SK-MEL-5 (cell line): ENCODE measurements at regions not wholly inside any gene's neighbourhood (a gene's known extent, or its start where the extent isn't known, plus 50 kb on each side); places are given as distances from the start of the nearest gene placed in this dataset.
"Not testable (repeated sequence)": the region's sequence is repeated elsewhere in the genome, so short reads cannot be mapped to it uniquely, and the experiment has no call there.

Experiments
- DNase-seq: peaks from one replicate; pipeline ENCODE4 v3.0.0-alpha.2; 2016; ENCODE audit warnings: low read depth, low spot score
- in situ Hi-C: cut with HindIII; loops from 2 replicates; pipeline ENCODE4 v1.10.0; 2016; ENCODE audit warnings: low sequenced_read_pairs, high pct_unique_total_duplicates, low pct_unique_long_range_greater_than_20kb

DNA sequence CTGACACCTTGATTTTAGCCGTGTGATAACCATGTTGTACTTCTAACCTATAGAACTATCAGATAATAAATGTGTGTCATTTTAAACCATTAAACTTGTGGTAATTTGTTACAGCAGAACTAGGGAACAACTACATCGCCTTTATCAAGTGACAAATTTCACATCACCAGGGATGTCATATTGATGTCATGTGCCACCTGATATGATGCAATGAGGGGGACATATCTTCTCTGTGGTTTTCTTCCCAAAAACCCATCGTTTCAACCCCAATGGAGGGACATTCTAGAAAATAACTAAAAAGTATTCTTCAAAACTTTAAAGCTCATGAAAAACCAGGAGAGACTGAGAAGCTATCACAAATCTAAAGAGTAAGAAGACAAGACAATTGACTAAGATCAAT is 212.2 kb downstream of the ETV1 start:
- in situ Hi-C loops, result no loop called here

DNA sequence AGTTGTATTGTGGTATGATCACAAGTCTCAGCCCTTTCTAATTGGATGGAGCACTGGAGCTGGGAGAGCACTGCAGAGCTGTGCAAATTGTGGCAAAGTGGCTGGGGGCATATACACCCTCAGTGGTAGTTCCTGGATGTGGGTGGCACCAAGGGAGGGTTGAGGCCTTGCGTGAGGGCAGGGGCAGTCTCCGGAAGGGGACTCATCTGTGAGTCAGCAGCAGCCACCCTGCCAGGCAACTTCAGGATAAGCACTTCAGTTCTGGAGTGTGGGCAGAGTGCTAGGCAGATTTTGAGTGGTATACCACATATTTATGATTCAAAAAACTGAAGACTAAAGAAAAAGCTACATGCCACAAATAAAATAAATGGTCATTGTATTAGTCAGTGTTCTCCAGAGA is 210.5 kb downstream of the ETV1 start:
- DNase-seq, result no peak
- in situ Hi-C loops, result no loop called here

More for the DNA sequence above, 212.2 kb downstream of the ETV1 start:
- DNase-seq, result no peak

DNA sequence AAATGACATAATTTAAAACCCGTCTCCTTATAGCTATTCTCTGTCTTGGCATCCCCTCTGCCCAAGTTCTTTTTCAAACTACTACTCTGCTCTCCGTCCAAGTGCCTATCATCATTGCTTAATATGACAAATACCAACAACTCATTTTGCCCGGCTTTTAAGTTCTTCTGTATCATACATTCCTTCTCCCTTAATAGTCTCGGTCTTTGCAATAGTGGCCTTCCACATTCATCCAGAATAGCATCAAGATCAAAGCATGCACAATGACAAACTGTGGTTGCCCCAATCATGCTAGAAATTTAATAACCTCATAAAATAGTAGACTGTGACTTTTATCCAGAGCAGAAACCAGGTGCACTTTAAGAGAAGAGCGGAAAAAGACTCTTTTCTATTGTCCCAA is 198.9 kb downstream of the ETV1 start:
- in situ Hi-C loops, result no loop called here
- no peak for DNase-seq

DNA sequence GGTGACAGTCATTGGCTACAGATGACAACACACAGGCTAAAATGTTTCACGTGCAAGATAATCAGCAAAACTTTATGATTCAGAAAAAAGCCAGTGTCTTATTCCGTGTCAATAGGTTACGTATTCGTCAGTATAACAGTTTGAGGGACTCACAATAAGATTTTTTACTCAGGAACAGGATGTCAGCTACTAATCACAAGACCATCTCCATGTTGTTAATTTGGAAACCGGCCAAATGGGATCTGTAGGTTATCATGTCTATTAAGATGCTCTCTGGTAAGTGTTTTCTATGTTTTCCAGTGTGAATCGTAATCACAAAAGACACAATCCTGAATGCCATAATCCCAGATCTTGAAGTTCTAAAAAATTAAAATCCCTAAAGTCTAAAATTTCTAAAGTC is 197.3 kb downstream of the ETV1 start:
- in situ Hi-C loops, result no loop called here

DNA sequence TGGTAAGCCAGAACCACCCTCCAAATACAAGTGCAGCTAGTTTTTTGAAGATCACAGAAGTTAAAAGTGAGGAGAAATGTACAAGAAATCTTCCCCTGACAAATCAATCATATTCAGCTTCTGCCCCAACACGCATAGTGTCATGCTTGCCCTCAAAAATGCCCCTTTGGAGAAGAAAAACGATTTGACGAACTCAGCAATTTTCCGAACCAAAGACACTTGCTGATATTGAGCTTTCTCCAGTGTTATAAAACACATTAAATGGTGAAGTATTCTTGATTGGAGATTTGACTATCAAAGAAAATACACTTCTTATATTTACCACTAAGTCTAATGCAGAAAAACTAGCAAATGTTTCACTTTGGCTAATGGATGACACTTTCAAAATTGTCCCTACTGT is 195.5 kb downstream of the ETV1 start:
- no peak for DNase-seq
- in situ Hi-C loops, result no loop called here

More for the DNA sequence above, 197.3 kb downstream of the ETV1 start:
- DNase-seq, result no peak

DNA sequence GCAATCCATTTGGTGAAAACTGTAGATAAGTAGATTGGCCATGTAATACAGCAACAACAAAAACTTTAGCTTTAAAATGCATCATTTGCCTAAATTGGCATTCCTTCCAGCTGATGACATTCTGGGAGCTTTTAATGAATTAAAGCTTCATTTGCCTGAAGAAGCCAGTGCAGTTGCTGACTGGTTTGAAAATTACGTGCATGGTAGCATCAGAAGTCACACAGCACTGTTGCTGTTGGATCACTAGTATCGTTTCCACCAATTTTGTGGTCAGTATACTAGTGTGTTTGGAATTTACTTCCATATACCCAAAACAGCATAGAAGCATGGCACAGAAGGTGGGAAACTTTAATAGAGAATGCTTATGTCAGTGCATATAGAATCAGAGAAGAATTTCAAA is 194.9 kb downstream of the ETV1 start:
- no peak for DNase-seq
- in situ Hi-C loops, result no loop called here

DNA sequence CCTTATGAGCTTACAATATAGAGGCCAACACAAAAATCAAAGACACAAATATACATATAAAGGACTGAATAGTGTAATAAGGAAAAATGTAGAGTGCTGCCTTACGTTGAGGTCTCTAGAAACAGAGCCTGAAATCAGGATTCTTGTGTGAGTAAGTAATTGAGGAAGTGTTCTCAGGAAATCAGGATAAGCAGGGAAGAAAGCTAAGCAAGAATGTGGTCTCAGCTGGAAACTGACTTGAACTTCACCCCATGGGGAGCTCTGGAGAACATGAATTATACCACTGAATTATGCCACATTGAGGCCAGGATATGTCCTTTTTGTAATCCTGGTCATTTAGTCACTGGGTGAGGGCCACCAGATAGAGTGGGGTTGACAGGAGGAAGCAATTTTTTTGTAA is 191.9 kb downstream of the ETV1 start:
- in situ Hi-C loops, result no loop called here
- DNase-seq, result no peak

DNA sequence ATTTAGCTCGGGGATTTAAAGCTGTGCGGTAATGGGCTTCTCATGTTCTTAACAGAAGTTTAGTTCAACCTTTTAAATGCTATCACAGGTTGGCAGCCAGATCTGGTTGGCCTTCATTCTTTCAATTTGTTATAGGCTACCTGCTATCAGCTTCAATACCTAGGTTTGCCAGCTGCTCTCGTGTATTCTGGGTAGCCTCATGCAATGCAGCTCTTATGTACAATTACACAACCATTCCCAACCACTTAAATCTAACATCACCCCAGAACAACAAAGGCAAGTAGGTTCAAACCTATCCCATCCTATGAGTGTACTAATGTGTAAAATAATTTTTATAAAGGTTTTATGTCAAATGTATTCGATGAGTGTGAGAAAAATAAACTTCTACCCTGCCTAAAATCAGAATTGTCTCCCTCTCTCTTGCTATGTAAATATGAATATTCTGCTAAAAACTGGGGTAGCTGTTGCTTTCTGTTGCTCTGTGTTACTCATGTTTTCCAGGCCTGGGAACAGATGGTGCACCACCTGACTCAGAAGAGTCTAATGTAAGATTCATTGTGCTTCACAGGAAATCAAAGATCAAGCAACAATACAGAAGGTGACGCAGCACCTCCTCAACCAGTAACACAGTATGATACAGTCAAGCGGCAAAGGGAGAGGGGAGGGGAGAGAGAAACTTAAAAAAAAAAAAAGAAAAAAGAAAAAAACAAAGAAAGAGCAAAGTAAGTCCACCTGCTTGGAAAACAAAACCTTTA is 188.6 kb downstream of the ETV1 start:
- DNase-seq, result peak; percentile 22
- in situ Hi-C loops, result no loop called here

DNA sequence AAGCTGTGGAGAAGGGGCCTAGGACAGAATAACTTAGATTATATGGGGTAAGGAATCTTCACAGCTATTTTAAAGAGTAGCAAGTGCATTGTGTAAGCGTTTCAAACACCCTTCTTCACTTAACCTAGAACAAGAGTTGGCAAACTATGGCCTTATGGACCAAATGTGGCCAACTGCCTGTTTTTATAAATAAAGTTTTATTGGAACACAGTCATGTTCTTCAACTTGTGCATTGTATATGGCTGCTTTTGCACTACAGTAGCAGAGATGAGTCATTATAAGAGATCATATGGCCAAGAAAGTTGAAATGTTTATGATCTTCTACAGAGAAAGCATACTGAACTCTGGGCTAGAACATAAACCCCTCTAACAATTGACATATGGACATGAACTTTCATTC is 187.8 kb downstream of the ETV1 start:
- in situ Hi-C loops, result no loop called here
- DNase-seq, result no peak

DNA sequence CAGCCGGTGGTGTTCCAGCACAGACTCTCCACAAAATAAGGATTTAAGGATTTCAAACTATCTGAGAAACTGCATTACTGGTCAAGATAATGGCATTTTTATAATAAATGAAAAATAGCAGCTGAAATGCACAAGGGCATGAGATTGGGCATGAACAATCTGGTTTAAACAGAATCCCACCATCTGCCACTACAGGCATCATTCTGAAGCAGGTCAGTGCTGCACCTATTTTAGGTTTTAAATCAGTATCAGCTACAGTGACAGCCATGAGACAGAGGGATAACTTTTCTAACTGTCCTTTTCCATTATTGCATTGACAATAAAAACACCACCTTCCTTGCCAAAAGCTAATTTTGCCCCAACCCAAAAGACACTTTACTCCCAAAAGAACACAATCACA is 186.8 kb downstream of the ETV1 start:
- no peak for DNase-seq
- in situ Hi-C loops, result no loop called here

DNA sequence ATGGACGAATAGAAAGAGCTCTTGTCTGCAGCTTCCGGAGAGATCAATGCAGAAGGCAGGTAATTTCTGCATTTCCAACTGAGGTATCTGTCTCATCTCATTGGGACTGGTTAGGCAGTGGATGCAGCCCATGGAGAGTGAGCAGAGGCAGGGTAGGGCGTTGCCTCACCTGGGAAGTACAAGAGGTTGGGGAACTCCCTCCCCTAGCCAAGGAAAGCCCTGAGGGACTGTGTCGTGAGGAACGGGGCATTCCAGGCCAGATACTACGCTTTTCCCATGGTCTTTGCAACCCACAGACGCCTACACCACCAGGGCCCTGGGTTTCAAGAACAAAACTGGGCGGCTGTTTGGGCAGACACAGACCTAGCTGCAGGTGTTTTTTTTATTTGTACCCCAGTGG is 186.3 kb downstream of the ETV1 start:
- no peak for DNase-seq
- in situ Hi-C loops, result no loop called here

DNA sequence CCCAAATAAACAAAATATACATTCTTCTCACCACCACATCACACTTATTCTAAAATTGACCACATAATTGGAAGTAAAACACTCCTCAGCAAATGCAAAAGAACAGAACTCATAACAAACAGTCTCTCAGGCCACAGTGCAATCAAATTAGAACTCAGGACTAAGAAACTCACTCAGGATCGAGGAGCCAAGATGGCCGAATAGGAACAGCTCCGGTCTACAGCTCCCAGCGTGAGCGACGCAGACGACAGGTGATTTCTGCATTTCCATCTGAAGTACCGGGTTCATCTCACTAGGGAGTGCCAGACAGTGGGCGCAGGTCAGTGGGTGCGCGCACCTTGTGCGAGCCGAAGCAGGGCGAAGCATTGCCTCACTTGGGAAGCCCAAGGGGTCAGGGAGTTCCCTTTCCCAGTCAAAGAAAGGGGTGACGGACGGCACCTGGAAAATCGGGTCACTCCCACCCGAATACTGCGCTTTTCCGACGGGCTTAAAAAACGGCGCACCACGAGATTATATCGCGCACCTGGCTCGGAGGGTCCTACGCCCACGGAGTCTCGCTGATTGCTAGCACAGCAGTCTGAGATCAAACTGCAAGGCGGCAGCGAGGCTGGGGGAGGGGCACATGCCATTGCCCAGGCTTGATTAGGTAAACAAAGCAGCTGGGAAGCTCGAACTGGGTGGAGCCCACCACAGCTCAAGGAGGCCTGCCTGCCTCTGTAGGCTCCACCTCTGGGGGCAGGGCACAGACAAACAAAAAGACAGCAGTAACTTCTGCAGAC is 183.2 kb downstream of the ETV1 start:
- DNase-seq, in situ Hi-C loops: not testable (repeated sequence)

DNA sequence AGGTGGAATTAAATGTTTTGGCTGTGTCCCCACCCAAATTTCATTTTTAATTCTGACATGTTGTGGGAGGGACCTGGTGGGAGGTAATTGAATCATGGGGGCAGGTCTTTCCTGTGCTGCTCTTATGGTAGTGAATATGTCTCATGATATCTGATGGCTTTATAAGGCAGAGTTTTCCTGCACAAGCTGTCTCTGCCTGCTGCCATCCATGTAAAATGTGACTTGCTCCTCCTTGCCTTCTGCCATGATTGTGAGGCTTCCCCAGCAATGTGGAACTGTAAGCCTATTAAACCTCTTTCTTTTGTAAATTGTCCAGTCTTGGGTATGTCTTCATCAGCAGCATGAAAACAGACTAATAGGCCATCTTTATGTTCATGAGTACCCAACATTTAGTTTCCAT is 172.2 kb downstream of the ETV1 start:
- DNase-seq, in situ Hi-C loops: not testable (repeated sequence)

DNA sequence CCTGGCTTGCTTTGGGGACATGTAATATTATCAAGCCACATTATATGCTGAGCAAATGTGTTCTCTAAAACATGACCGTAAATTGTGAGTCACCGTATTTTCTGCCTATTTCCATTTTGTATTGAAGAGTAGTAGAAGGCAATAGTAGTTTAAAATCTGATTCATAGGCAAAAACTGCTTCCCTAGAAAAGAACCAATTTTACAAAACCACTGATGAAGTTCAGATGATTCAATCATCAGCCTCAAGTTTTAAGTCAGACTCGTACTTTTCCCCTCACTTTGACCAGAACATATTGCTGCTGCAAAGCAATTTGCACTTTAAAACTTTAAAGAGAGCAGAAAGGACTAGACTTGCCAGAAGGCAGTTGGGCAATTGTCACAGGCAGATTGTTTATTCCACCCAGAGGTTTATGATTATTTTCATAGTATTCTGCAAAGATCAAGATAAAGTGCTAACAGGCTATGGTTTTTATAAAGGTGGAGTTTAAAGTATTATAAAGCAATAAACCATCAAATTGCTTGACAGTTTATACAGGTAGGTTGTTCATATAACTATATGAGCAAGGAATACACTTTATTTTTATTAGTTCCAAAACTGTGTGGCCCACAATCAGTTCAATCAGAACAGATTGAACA is 168.2 kb downstream of the ETV1 start:
- in situ Hi-C loops, result no loop called here
- DNase-seq, result no peak

DNA sequence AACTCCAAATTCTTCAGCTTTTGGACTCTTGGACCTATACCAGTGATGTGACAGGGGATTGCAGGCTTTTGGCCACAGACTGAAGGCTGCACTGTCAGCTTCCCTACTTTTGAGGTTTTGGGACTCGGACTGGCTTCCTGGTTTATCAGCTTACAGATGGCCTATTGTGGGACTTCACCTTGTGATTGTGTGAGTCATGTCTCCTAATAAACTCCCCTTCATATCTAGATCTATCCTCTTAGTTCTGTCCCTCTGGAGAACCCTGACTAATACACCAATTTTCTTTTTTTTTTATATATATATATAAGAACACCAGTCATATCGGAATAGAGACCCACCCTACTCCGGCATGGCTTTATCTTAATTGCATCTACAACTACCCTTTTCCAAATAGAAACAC is 166.8 kb downstream of the ETV1 start:
- DNase-seq, result peak; percentile 82
- in situ Hi-C loops, result no loop called here

DNA sequence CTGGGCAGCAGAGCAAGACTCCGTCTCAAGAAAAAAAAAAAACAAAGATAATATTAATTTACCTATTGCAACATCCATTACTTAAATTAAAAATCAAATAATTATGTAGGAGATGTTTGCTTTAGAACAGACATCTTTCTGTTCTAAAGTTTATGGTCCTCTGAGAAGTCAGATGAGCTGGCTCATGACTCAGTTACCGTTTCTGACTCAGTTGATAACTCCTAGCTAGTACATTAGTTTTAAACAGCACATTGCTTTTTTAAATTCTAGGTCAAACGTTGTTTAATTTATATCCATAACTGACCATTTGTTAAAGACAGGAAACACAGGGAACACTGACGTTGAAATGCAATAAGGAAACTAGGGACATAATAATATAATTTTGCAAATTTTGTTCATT is 162.7 kb downstream of the ETV1 start:
- DNase-seq, result no peak
- in situ Hi-C loops, result no loop called here

DNA sequence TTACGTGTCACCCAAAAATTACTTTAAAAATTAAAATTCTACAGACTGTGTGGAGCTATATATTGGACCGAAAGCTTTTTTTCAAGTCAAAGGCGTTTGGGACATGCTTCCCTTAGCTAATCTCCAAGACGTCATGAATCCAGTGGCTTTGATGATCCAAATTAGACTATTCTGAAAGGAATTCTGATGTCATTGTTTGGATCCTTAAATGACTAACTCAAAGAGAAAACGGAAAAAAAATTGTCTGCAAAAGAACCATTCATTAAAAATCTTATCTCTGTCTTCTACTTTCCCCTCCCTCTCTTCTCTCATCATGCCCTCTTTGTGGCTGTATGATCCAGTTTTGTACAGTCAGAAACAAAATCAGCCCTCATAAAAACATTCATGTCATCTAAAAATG is 161.8 kb downstream of the ETV1 start:
- no peak for DNase-seq
- in situ Hi-C loops, result no loop called here

DNA sequence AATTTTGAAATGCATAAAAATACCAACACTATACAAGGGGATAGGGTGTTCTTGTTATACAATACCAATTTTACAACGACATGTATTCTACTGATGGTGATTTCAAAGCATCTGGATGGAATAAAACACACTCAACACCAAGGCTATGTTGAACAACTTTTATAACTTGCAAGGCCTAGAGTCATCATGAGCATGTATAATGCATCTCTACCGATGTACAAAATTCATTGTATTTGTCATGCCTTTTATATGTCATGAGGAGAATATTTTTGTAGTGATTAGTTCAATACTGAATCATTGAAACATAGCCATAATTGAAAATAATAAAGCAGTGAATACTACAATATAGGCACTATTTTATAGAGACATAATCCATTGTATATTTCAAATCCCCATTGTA is 160.2 kb downstream of the ETV1 start:
- DNase-seq, result no peak
- in situ Hi-C loops, result no loop called here
